DND-41 (cell line): ENCODE measurements at regions not wholly inside any gene's neighbourhood (a gene's known extent, or its start where the extent isn't known, plus 50 kb on each side); places are given as distances from the start of the nearest gene placed in this dataset.

Source experiments
- EZH2 ChIP-seq: IDR thresholded peaks from 3 replicates; pipeline ENCODE4 v1.6.1; 2012; ENCODE audit warnings: borderline replicate concordance, low read depth, mild to moderate bottlenecking, moderate library complexity, low read length, inconsistent platforms; ENCODE audit not compliant: severe bottlenecking
- TF ChIP-seq, protein P1 (sequence below): IDR thresholded peaks from 2 replicates; pipeline ENCODE4 v1.5.1; 2012; ENCODE audit warnings: borderline replicate concordance, low read length, moderate library complexity, mild to moderate bottlenecking; ENCODE audit not compliant: poor library complexity, severe bottlenecking; ENCODE audit errors: extremely low read depth

DNA sequence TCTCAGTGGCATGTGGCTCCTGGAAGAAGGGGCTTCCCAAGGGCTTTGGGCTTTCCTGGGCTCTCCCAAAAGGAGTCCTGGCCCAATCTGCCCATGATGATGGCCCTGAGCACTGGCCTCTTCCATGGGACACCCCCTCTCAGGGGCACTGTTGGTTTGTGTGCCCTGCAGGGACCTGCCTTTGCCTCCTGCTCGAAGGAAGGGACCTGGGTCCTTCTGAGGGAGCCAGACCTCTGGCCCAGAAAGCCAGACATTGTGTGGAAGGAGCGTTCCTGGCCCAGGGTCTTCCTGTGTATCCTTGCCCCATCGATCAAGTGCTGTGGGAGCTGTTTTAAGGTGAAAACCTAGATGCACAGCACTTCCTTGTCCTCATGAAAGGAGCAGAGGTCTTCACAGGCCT lies 1689.3 kb downstream of the TP53TG3F start:
- TF ChIP-seq, protein P1, sequence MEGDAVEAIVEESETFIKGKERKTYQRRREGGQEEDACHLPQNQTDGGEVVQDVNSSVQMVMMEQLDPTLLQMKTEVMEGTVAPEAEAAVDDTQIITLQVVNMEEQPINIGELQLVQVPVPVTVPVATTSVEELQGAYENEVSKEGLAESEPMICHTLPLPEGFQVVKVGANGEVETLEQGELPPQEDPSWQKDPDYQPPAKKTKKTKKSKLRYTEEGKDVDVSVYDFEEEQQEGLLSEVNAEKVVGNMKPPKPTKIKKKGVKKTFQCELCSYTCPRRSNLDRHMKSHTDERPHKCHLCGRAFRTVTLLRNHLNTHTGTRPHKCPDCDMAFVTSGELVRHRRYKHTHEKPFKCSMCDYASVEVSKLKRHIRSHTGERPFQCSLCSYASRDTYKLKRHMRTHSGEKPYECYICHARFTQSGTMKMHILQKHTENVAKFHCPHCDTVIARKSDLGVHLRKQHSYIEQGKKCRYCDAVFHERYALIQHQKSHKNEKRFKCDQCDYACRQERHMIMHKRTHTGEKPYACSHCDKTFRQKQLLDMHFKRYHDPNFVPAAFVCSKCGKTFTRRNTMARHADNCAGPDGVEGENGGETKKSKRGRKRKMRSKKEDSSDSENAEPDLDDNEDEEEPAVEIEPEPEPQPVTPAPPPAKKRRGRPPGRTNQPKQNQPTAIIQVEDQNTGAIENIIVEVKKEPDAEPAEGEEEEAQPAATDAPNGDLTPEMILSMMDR: no peak
- TF ChIP-seq EZH2: no peak
